Smooth muscle cell (in vitro differentiated cells): ENCODE measurements at regions not wholly inside any gene's neighbourhood (a gene's known extent, or its start where the extent isn't known, plus 50 kb on each side); places are given as distances from the start of the nearest gene placed in this dataset.
A peak's percentile ranks its signal among the peaks of the same experiment; 100 is the strongest.

ENCODE experiments used
- DNase-seq: peaks from one replicate; lab custom pipeline; 2025; ENCODE audit not compliant: unreplicated experiment; lab: John Stamatoyannopoulos, UW
- H2AFZ ChIP-seq: fragments of 200-600 bp; sonication (generic); 2 replicates; pipeline ENCODE4 v1.6.0; 2016; ENCODE audit warnings: antibody characterized with exemption, low read depth, mild to moderate bottlenecking
- H3F3A ChIP-seq: fragments of 200-600 bp; sonication (generic); 2 replicates; pipeline ENCODE4 v1.6.0; 2017; ENCODE audit warnings: antibody characterized with exemption, low read depth
- H3K27ac ChIP-seq: fragments of 200-600 bp; sonication (generic); 2 replicates; pipeline ENCODE4 v1.5.1; 2016; ENCODE audit warnings: low read depth, mild to moderate bottlenecking
- H3K27me3 ChIP-seq: fragments of 200-600 bp; sonication (generic); 2 replicates; pipeline ENCODE4 v1.6.1; 2016; ENCODE audit warnings: low read depth, mild to moderate bottlenecking
- H3K36me3 ChIP-seq: fragments of 200-600 bp; sonication (generic); 2 replicates; pipeline ENCODE4 v1.5.1; 2016; ENCODE audit warnings: low read depth
- H3K4me1 ChIP-seq: fragments of 200-600 bp; sonication (generic); 2 replicates; pipeline ENCODE4 v1.5.1; 2016; ENCODE audit warnings: low read depth
- H3K4me2 ChIP-seq: fragments of 200-600 bp; sonication (generic); 2 replicates; pipeline ENCODE4 v1.6.0; 2016; ENCODE audit warnings: mild to moderate bottlenecking
- H3K4me3 ChIP-seq: fragments of 200-600 bp; sonication (generic); 2 replicates; pipeline ENCODE4 v1.5.1; 2016; ENCODE audit warnings: mild to moderate bottlenecking
- H3K79me2 ChIP-seq: fragments of 200-600 bp; sonication (generic); 2 replicates; pipeline ENCODE4 v1.6.0; 2016; ENCODE audit warnings: low read depth, mild to moderate bottlenecking
- H3K9ac ChIP-seq: fragments of 200-600 bp; sonication (generic); 2 replicates; pipeline ENCODE4 v1.6.0; 2016; ENCODE audit warnings: low read depth
- H3K9me3 ChIP-seq: fragments of 200-600 bp; sonication (generic); replicated peaks from 2 replicates; pipeline ENCODE4 v1.5.1; 2016; ENCODE audit warnings: low read depth
- H4K20me1 ChIP-seq: fragments of 200-600 bp; sonication (generic); 2 replicates; pipeline ENCODE4 v1.6.0; 2016; ENCODE audit warnings: low read depth
- WGBS: methylation state at CpG from one replicate; pipeline ENCODE4 v1.1.7; 2016; ENCODE audit warnings: low lambda C conversion rate; 5-methylcytosine and 5-hydroxymethylcytosine counted together
- TF ChIP-seq, protein P1 (sequence below): fragments of 200-600 bp; sonication (generic); IDR thresholded peaks from 2 replicates; pipeline ENCODE4 v1.5.1; 2017; ENCODE audit warnings: borderline replicate concordance, mild to moderate bottlenecking, antibody characterized with exemption; ENCODE audit not compliant: insufficient read depth, poor library complexity, severe bottlenecking

DNA sequence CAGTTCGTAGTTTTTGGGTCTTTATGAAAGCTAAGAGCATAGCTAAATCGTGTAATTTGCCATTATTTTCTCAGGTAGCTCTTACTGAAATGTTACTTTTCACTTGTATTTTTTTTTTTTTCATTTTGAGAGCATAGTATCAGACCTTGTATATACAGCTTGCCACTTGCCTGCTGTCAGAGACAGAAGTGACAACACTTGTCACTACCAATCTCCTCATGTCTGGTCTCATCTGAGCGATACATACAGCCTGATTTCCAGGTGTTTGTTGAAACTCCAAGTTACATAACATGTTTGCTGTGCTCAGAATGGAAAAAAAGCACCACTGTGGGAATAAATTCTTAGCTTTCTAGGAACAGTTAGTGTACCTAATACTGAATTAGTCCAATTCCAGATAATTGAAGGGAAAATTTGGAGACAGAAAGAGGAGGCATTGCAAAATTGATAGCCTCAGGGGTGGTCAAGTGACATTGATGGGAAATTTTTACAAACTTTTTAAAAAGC, 621.4 kb upstream of the PKN2 start:
- H2AFZ ChIP-seq: no peak overlapping the region
- no peaks in the 10 kb centered on the region for H3K9me3 ChIP-seq
- H3K79me2 ChIP-seq: no peaks in the 10 kb centered on the region
- H4K20me1 ChIP-seq: no peaks in the 10 kb centered on the region
- H3K27ac ChIP-seq: no peak overlapping the region
- no peak overlapping the region for H3K4me2 ChIP-seq
- no peak overlapping the region for H3K9ac ChIP-seq
- H3K27me3 ChIP-seq: no peaks in the 10 kb centered on the region
- H3K4me1 ChIP-seq: peaks cover 6% of the 10 kb centered on the region
- DNase-seq: no peak
- TF ChIP-seq, protein P1, sequence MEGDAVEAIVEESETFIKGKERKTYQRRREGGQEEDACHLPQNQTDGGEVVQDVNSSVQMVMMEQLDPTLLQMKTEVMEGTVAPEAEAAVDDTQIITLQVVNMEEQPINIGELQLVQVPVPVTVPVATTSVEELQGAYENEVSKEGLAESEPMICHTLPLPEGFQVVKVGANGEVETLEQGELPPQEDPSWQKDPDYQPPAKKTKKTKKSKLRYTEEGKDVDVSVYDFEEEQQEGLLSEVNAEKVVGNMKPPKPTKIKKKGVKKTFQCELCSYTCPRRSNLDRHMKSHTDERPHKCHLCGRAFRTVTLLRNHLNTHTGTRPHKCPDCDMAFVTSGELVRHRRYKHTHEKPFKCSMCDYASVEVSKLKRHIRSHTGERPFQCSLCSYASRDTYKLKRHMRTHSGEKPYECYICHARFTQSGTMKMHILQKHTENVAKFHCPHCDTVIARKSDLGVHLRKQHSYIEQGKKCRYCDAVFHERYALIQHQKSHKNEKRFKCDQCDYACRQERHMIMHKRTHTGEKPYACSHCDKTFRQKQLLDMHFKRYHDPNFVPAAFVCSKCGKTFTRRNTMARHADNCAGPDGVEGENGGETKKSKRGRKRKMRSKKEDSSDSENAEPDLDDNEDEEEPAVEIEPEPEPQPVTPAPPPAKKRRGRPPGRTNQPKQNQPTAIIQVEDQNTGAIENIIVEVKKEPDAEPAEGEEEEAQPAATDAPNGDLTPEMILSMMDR: no peak
- no peaks in the 10 kb centered on the region for H3F3A ChIP-seq
- WGBS: 86% methylated on average over 3 of the region's 3 CpGs
- no peak overlapping the region for H3K4me3 ChIP-seq
- no peaks in the 10 kb centered on the region for H3K36me3 ChIP-seq

DNA sequence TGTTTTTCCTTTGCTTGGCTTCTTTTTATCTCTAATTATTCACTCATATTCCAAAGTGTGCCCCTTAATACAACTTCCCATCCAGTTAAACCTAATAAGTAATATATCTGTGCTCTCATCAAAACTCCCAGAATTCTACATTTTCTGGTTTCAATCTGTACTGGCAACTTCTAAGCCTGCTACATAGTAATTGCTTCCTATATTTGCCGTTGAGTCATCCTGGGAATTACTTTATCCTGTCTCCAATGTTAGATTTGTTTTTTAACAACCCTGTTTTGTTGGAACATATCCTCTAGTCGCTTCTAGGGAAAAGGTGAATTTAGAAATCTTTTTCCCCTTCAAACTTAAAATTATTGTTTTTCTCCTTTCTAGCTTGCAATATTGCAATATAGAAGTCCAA, 620.5 kb upstream of the PKN2 start:
- H2AFZ ChIP-seq: peak overlapping the region; percentile 37
- DNase-seq: no peak

DNA sequence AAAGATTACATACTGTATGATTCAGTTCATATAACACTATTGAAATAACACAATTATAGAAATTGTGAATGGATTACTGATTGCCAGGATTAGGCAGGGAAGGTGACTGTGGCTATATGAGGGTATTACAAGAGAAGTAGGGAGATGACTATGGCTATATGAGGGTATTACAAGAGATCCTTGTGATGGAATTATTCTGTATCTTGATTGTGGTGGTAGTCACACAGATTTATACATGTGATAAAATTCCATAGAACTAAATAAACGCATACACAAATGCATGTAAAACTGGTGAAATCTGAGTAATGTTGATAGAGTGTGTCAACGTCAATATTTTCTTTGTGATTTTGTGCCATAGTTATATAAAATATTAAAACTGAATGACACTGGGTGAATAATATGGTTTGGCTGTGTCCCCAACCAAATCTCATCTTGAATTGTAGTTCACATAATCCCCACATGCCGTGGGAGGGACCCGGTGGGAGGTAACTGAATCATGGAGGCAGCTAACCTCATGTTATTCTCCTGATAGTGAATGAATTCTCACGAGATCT, 615.6 kb upstream of the PKN2 start:
- H3K9ac ChIP-seq: no peak overlapping the region
- H3K36me3 ChIP-seq: no peaks in the 10 kb centered on the region
- H3K4me1 ChIP-seq: peaks cover 5% of the 10 kb centered on the region
- WGBS: 92% methylated on average over 5 of the region's 5 CpGs
- no peaks in the 10 kb centered on the region for H3K27me3 ChIP-seq
- no peak for DNase-seq
- no peaks in the 10 kb centered on the region for H3K9me3 ChIP-seq
- TF ChIP-seq, protein P1: no peak
- no peak overlapping the region for H2AFZ ChIP-seq
- H3K4me2 ChIP-seq: no peak overlapping the region
- no peaks in the 10 kb centered on the region for H3F3A ChIP-seq
- no peaks in the 10 kb centered on the region for H4K20me1 ChIP-seq
- H3K79me2 ChIP-seq: no peaks in the 10 kb centered on the region
- no peak overlapping the region for H3K27ac ChIP-seq
- no peak overlapping the region for H3K4me3 ChIP-seq

More for the DNA sequence above, 620.5 kb upstream of the PKN2 start:
- H3K9me3 ChIP-seq: no peaks in the 10 kb centered on the region
- no peak overlapping the region for H3K4me3 ChIP-seq
- H3K27ac ChIP-seq: no peak overlapping the region
- 43% methylated on average over 2 of the region's 2 CpGs for WGBS
- no peaks in the 10 kb centered on the region for H3K27me3 ChIP-seq
- H3K9ac ChIP-seq: no peak overlapping the region
- H4K20me1 ChIP-seq: no peaks in the 10 kb centered on the region
- H3K4me2 ChIP-seq: no peak overlapping the region
- H3F3A ChIP-seq: no peaks in the 10 kb centered on the region
- H3K79me2 ChIP-seq: no peaks in the 10 kb centered on the region
- peaks cover 6% of the 10 kb centered on the region for H3K4me1 ChIP-seq
- no peaks in the 10 kb centered on the region for H3K36me3 ChIP-seq
- TF ChIP-seq, protein P1: no peak

DNA sequence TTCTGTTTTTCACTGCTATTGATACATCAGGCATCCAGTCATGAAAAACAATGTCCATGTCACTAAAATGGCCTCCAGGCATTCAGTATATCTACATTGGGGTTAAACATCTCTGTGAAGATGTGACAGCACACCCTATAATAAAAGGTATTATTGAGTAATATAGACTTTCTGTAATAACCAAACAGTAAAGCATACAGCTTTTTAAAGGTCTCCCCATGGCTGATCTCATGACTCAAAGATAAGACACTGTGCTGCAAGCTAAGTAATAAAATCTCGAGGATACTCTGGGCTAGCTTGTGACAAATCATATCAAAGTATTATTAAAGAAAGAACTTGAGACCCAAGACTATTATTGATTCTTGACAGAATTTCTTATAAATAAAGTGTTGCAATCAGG, 613.1 kb upstream of the PKN2 start:
- no peaks in the 10 kb centered on the region for H3K27me3 ChIP-seq
- DNase-seq: no peak

More for the DNA sequence above, 613.1 kb upstream of the PKN2 start:
- no peak overlapping the region for H3K4me3 ChIP-seq
- no peaks in the 10 kb centered on the region for H3K4me1 ChIP-seq
- no peak overlapping the region for H2AFZ ChIP-seq
- WGBS: 43% methylated on average over 1 of the region's 1 CpG
- H3K36me3 ChIP-seq: no peaks in the 10 kb centered on the region
- no peaks in the 10 kb centered on the region for H3F3A ChIP-seq
- no peaks in the 10 kb centered on the region for H3K79me2 ChIP-seq
- H3K9me3 ChIP-seq: no peaks in the 10 kb centered on the region
- no peak overlapping the region for H3K27ac ChIP-seq
- H4K20me1 ChIP-seq: no peaks in the 10 kb centered on the region
- TF ChIP-seq, protein P1: no peak
- no peak overlapping the region for H3K9ac ChIP-seq
- no peak overlapping the region for H3K4me2 ChIP-seq
